KBM-7 (cell line): ENCODE measurements at regions not wholly inside any gene's neighbourhood (a gene's known extent, or its start where the extent isn't known, plus 50 kb on each side); places are given as distances from the start of the nearest gene placed in this dataset.
"Not testable (repeated sequence)": the region's sequence is repeated elsewhere in the genome, so short reads cannot be mapped to it uniquely, and the experiment has no call there.

Experiments used
- DNase-seq: peaks from one replicate; pipeline ENCODE4 v3.0.0-alpha.2; 2015
- in situ Hi-C: fragments of 300-500 bp; cut with MboI; formaldehyde crosslinking; loops from 2 replicates; pipeline ENCODE4 v1.14.3; 2020; ENCODE audit warnings: low sequenced_read_pairs, low pct_unique_long_range_greater_than_20kb, mixed read lengths

GRCh38 chr1:213513006-213513405, 462.0 kb downstream of the RPS6KC1 start:
- no peak for DNase-seq
- in situ Hi-C loops: no loop called here

GRCh38 chr1:213514408-213515179, 463.6 kb downstream of the RPS6KC1 start:
- in situ Hi-C loops, DNase-seq: not testable (repeated sequence)

GRCh38 chr1:213519098-213519497, 468.1 kb downstream of the RPS6KC1 start:
- in situ Hi-C loops: no loop called here
- no peak for DNase-seq

- in situ Hi-C loops: no loop called here
- no peak for DNase-seq
Observed at GRCh38 chr1:213521206-213521605, 466.6 kb upstream of the PROX1 start.

- no peak for DNase-seq
- in situ Hi-C loops: no loop called here
Observed at GRCh38 chr1:213523781-213524398, 463.9 kb upstream of the PROX1 start.

- in situ Hi-C loops: no loop called here
- DNase-seq: no peak
Observed at GRCh38 chr1:213526306-213526705, 461.5 kb upstream of the PROX1 start.

- in situ Hi-C loops: no loop called here
- DNase-seq: no peak
Observed at GRCh38 chr1:213530611-213531320, 457.0 kb upstream of the PROX1 start.

- in situ Hi-C loops: no loop called here
- DNase-seq: no peak
Observed at GRCh38 chr1:213531369-213532310, 456.1 kb upstream of the PROX1 start.

GRCh38 chr1:213533125-213533524, 454.6 kb upstream of the PROX1 start:
- in situ Hi-C loops: no loop called here

GRCh38 chr1:213535679-213536078, 452.1 kb upstream of the PROX1 start:
- in situ Hi-C loops: no loop called here
- DNase-seq: no peak

More at GRCh38 chr1:213533125-213533524, 454.6 kb upstream of the PROX1 start:
- DNase-seq: no peak

GRCh38 chr1:213538251-213538650, 449.5 kb upstream of the PROX1 start:
- in situ Hi-C loops: no loop called here
- no peak for DNase-seq

- in situ Hi-C loops: no loop called here
- no peak for DNase-seq
Observed at GRCh38 chr1:213539464-213539863, 448.3 kb upstream of the PROX1 start.

- DNase-seq: no peak
- in situ Hi-C loops: no loop called here
Observed at GRCh38 chr1:213541641-213542040, 446.1 kb upstream of the PROX1 start.

GRCh38 chr1:213545181-213545580, 442.6 kb upstream of the PROX1 start:
- in situ Hi-C loops, DNase-seq: not testable (repeated sequence)

- no peak for DNase-seq
- in situ Hi-C loops: no loop called here
Observed at GRCh38 chr1:213549982-213550381, 437.8 kb upstream of the PROX1 start.

- no peak for DNase-seq
Observed at GRCh38 chr1:213550804-213551203, 437.0 kb upstream of the PROX1 start.

GRCh38 chr1:213552045-213552444, 435.7 kb upstream of the PROX1 start:
- no peak for DNase-seq
- in situ Hi-C loops: no loop called here

More at GRCh38 chr1:213550804-213551203, 437.0 kb upstream of the PROX1 start:
- in situ Hi-C loops: no loop called here

- DNase-seq: no peak
- in situ Hi-C loops: no loop called here
Observed at GRCh38 chr1:213560226-213560625, 427.5 kb upstream of the PROX1 start.

GRCh38 chr1:213561870-213562269, 425.9 kb upstream of the PROX1 start:
- in situ Hi-C loops: no loop called here

More at GRCh38 chr1:213561870-213562269, 425.9 kb upstream of the PROX1 start:
- DNase-seq: no peak
